GM19025 (cell line): ENCODE measurements at regions not wholly inside any gene's neighbourhood (a gene's known extent, or its start where the extent isn't known, plus 50 kb on each side); places are given as distances from the start of the nearest gene placed in this dataset.
A peak's percentile ranks its signal among the peaks of the same experiment; 100 is the strongest.
"Not testable (repeated sequence)": the region's sequence is repeated elsewhere in the genome, so short reads cannot be mapped to it uniquely, and the experiment has no call there.

ENCODE experiments used
- ATAC-seq: cut with Tn5 transposase; IDR thresholded peaks from one replicate; pipeline ENCODE4 v1.9.1; 2021; ENCODE audit warnings: mild to moderate bottlenecking, low read depth, moderate library complexity; ENCODE audit not compliant: unreplicated experiment

DNA sequence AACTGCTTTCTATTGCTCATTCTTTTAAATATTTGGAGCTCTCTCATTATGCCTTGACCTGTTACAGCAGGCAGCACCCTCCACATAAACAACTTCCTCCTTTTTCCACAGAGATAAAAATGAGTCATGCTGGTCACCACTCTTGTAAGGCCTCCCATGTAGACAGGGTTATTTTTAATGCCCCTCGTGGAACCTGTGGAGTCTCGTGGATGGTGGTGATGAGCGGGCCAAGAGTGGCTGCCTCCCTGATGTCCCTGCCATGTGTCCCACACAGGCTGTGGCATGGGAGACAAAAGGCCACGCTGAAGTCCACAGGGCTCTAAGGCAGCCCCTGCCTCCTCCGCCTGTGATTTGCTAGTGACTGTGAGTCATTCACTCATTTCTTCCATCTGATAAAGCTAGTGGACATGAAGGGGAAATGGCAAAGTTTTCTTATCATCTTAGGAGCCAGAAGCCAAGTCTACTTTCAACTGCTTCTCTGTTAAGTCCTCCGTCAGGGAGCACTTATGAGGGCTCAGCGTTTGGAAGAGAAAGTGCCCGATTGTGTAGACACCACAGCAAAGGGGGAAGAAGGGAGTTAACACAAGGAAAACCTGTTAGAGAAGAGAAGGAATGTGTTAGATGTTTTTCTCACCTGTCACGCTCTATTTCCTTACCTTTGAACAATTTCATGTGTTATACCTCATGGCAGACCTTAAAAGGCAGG, 121.6 kb upstream of the FAT1 start:
- no peak for ATAC-seq

DNA sequence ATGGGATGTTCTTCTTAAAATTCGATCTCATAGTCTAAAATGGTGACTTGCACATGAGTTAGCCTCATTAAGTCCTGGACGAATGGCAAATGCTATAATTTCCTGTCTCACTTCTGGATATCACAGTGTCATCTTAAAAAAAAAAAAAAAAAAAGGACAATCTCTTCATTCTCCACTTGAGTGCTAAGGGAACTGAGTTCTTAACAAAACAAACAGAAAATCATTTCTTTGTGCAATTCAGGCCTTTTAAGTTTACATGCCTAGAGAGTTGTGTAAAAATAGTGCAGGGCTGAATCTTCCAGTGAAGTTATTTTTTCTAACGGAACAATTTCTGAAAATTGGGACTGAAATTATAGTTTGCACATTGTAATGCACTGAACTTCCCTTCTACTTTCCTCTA, 122.8 kb upstream of the FAT1 start:
- ATAC-seq: no peak

DNA sequence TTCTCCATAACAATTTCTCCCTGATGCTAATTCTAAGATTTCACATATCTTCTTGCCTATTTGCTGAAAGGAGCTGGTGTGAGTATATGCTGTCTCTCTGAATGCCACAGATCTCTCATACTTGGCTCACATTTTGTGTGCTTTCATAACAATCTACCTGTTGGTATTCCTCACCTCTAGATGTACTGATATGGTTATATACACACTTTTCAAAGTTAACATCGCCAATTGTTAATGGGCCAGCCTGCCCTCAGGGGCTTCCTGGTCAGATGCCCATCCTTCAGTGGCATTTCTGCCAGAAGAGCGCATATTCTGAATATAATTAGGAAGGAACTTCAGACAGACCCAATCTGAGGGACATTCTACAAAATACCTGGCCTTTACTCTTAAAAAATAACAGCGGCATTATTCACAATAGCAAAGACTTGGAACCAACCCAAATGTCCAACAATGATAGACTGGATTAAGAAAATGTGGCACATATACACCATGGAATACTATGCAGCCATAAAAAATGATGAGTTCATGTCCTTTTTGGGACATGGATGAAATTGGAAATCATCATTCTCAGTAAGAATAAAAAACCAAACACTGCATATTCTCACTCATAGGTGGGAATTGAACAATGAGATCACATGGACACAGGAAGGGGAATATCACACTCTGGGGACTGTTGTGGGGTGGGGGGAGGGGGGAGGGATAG, 123.9 kb upstream of the FAT1 start:
- ATAC-seq: not testable (repeated sequence)

DNA sequence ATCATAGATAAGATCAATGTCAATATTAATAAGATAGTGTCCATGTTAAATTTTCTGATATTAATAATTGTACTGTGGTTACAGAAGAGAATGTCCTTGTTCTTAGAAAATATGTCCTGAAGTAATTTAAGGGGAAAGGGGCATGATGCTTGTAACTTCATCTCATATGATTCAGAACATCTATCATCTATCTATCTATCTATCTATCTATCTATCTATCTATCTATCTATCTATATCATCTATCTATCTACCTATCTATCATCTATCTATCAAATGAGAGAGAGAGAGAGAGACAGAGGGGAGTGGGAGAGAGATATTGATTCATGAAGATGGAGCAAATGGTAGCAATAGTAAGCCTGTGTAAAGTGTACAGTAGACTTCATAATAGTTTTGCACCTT, 124.8 kb upstream of the FAT1 start:
- ATAC-seq: no peak

DNA sequence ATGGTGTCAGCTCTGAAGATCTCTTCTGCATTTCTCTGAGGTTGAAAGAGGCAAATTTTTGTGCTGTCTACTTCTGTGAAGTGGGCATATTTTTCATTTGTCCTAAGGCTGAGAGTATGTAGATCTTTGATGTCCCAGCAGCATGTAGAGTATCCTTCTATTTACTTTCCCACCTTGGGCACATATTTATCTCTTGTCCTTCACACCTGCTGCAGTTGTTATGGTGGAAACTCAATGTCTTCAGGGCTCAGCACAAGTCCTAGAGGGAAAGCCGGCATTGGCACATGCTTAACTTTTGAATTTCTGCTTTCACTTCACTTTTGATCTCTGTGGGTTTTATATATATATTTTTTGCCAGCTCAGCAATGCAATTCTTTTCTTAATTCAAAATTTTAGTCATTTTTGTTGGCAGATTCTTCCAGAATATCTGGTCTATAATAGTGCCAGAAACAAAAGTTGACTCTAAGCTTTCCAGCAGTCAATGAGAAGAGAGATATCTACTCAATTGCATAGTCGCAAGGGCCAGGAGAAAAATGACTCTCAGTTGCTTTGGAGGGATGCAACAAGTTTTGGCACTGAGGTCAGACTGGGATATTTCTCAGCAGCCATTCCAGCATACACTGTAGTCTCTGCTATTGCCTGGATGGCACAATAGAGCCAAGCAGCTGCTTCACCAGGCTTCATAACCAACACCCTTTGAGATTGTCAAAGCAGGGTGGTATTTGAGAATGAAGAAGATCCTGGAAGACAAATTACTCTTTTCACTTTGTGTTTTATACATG, 127.8 kb upstream of the FAT1 start:
- ATAC-seq: no peak

DNA sequence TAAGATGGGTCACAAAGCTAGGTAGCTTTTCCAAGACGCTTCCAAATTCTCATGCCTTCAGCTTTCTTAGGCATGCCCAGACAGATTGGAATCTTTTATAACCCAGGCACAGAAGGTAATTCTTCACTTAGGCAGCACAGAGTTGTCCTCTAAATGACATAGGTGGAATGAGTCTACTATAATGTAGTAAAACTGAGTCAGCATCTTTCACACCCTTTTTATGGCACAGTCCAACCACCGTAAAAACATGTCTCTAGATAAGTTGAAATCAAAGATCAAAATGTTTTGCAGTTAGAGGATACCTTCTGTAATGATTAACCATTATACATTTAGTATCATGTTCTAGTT, 128.4 kb upstream of the FAT1 start:
- ATAC-seq: no peak

DNA sequence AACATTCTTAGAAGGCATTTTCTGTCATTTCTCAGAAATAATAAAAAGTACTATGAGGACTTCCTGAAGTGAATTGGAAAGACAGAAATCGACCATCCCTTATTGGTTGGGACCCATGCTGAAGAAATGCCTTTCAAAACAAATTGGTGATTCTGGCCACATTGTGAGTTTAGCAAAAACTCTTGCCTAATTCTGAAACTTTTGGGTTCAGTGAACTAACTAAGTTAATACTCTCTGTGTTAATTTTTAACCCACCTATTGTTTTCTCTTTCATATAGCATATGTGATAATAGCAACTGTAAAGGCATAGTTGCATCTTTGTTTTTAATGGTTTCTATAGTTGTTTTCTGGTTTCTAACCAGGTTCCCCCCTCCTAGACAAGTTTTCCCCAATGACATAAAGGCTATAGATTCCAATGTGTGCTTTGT, 129.3 kb upstream of the FAT1 start:
- peak; percentile 53 for ATAC-seq

DNA sequence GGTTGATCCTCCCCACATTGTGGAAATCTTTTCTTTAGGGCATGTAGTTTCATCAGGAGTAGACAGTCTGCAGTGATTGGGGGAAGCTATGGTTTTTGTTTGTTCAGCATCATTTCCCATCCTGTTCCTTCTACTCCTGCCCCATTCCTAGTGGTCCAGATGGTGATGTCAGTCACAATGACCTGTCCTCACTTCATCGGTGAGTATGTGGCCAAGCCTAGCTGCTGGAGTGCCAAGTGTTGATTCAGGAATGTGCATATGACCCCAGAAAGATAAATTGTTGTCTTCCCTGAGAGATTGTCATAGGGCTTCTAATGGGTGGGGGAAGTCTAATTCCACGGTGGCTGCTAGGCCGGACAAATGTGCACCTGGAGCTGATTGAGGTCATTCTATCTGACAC, 130.6 kb upstream of the FAT1 start:
- no peak for ATAC-seq

DNA sequence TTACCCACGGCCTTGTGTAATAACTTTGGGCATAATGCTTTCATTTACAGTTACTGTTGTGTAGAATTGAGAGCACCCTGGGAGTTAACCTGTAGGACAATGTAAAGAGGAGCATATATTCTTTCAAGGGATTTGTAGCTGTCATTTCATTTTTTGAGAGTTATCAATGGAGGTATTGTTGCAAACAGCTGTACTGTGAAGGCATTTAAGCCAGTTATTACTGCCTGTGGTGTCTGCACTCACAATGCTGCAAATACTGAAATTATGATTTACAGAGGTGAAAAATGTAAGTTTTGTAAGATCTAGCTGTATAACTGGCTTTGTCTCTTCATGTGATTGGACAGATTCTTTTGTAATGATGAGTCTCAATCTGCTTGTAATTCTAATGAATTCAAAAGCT, 131.5 kb upstream of the FAT1 start:
- no peak for ATAC-seq

DNA sequence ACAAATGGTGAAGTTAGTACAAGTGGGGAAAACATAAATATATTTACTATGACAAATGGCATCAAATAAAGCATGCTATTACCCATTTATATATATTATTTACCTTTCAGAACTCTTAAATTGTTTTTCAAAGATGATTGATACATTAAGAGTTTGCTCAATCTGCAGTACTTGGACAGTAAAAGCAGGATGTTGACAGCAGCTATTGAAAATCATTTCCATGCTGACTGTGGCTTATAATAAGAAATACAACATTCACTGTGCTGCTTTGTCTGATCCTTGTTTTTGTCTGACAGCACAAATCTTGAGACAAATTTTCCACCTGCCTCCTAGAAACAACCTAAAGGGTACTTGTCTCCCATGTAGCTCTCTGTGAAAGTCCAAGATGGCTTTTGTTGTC, 134.1 kb upstream of the FAT1 start:
- ATAC-seq: no peak

DNA sequence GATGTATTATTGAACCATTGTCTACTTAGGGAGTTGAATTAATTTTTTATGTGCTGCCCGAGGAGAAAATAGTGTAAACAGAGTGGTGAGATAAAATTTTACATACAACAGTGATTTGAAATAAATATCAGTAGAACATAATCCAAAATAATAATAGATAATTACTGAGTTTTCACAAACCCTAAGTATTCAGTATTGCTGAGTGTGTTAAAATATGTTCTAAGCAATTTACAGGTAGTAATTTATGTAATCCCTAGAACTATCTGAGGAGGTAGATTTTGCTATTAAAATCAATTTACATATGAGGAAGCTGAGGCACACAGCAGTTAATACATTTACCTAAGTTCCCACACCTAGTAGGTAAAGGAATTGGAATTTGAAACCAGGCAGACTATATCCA, 134.7 kb upstream of the FAT1 start:
- ATAC-seq: no peak

DNA sequence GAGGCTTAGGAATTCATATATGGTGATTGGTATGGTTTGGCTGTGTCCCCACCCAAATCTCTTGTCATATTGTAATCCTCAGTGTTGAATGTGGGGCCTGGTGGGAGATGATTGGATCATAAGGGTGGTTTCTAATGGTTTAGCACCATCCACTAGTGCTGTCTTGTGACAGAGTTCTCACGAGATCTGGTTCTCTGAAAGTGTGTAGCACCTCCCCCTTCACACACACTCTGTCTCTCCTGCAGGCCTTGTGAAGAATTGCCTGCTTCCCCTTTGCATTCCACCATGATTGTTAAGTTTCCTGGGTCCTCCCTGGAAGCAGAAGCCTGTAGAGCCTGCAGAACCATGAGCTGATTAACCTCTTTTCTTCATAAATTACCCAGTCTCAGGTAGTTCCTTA, 135.8 kb upstream of the FAT1 start:
- no peak for ATAC-seq

DNA sequence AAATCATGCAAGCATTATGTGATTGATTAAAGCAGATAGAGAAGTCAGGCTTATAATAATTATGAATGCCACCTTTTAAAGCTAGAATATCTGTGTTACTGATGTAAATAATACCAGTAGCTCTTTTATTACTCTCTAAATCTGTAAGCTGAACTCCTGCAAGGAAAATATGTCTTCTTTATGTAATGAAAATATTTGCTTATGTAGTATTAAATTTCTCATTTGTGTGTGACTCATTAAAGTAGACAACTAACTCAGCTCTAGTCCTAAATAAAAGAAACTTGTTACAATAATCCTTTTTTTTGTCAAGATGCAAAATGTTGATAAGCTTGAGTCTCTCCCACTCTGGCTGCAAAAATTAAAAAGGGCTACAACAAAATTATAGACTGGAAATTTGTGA, 137.7 kb upstream of the FAT1 start:
- no peak for ATAC-seq

DNA sequence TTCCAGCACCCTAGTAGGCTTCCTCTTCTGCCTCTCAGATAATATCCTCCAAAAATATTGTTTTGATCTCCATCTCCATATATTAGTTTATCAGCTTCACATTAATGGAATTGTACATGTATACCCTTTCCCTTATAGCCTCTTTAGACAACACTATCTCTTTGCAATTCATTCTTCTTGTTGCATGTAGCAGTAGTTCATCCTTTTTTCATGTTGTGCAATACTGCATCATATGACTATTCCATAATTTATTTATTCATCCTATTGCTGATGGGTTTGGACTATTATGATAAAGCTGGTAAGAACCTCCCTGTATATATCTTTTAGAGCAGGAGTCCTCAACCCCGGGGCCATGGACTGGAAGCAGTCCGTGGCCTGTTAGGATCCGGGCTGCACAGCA, 148.2 kb upstream of the FAT1 start:
- no peak for ATAC-seq

DNA sequence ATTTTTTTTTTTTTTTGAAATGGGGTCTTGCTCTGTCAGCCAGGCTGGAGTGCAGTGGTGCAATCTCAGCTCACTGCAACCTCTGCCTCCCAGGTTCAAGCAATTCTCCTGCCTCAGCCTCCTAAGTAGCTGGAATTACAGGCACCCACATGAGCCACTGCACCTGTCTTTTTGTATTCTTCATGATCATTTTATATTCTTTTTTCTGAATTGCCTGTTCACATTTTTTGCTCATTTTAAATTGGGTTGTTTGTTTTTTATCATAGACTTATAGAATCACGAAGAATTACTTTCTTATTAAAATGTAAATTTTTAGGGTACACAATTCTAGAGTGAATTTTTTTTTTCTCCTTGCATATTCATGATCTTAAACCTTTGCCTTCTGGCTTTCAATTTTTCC, 149.4 kb upstream of the FAT1 start:
- ATAC-seq: not testable (repeated sequence)

DNA sequence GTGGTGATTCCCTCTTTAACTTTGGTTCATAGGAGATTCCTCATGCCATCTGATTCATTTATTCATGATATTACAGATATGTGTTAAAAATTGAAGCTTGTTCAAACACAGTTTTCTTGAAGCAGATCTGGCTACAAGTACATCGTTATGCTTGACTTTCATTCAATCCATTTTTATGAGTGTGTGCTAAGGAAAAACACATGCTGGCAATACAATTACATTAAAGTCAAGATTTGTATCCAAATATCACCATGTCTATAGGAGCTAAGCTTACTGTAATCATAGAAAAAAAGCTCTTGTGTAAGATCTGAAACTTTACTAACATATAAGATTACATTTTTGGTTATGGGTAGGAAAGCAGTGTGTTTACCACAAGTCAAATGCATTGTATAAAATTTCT, 151.8 kb upstream of the FAT1 start:
- no peak for ATAC-seq

DNA sequence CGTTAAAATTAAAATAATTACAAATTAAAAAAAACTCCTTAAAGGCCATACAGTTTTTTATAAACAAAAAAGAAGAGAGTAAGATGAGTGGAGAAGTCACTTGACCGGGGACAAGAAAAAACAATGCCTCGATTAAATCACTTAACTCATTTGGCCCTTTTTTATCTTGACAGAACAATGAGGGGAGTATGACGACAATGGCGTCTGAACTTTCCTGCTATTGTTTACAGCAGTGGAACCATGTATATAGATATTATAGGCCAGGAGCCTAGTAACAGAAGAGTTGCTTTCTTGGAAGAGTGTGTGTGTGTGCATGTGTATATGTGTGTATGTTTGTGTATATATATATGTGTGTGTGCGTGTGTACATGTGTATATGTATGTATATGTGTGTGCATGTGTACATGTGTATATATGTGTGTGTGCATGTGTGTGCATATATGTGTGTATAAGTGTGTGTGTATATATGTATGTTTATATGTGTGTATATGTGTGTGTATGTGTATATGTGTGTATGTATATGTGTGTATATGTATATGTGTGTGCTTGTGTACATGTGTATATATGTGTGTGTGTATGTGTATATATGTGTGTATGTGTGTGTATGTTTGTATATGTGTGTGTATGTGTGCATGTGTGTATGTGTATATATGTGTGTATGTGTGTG, 153.4 kb upstream of the FAT1 start:
- no peak for ATAC-seq

DNA sequence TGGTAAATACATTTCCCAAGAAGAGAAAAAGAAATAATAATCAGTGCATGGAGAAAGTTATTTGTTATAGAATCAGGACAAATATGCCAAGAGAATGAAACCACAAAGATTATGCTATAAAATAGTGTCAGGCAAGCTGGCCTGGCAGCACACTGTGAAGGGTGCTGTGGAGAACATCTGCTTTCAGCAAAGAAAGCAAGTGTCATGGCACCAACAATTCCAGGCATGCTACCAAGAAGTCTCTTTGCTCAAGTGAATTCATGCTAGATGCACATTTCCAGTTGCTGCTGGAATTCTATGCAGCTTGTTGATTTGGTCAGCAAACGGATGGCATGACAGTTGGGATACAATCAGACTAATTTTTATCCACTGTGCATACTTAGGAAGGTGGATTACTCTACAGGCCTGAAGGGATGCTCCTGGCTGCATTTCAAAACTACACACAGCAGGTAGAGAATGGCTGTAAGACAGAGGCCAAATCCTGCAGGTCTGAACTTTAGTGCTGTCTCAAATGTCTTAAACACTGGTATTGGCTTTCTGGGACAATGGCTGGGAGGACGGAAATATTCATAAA, 154.6 kb upstream of the FAT1 start:
- no peak for ATAC-seq

DNA sequence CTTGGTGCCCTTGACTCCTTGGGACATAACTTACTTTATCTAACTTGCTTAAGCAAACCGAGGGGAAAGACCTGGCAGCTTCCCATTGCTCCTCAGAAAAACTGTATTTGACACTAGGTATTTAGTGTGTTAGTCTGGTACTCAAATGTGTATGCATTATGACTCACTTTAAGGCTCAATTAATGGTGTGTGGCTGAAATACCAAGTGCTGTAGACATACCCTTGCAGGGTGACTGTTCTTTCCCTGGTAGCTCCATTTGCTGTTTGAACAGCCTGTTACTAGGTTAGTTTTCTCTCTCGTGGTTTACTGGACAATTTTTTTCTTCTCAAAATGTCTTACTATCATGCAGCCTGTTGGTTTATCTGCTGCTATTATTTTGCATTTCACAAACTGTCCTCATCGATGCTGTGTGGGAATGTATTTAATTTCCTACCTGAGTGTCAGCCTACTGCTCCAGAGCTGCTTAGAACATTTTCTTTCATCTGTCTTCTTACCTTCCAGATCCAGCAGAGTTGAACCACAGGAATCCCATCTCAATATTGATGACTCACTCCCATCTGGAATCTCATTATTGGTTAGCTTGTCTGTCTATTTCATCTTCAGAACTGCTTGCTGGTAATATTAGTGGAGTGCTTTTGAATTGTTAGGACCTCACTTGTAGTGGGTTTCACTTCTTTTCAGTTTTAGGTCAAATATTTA, 158.0 kb upstream of the FAT1 start:
- ATAC-seq: no peak

DNA sequence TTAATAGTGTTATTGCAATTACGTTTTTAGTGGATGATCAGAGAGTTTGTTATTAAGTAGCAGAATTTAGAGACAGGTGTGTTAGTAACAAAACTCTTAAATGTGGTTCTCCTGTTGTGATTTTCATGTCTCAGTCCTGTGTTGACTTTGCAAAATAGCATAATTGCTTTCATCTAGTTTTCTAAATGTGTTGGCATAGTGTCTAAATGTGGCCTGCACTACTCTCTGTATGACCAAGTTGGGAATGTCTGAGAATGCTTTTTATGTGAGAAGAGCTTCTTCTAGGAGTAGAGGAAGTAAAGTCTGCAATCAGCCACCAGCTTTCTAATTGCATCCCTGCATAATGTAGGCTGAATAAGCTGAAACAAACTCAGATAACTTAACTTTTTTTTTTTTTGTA, 158.6 kb upstream of the FAT1 start:
- ATAC-seq: no peak
